Lower leg skin (tissue), 4 donors: ENCODE measurements at regions not wholly inside any gene's neighbourhood (a gene's known extent, or its start where the extent isn't known, plus 50 kb on each side); places are given as distances from the start of the nearest gene placed in this dataset.

ENCODE experiments used
- DNase-seq, 2 donors: peaks; one replicate each; pipeline ENCODE4 v3.0.0-alpha.2; 2019; ENCODE audit warnings: low spot score in 2 of 2
- H3K4me3 ChIP-seq: fragments of 200-600 bp; sonication (generic); 2 replicates; pipeline ENCODE4 v1.5.1; 2017; ENCODE audit warnings: mild to moderate bottlenecking, low read depth; ENCODE audit not compliant: poor library complexity, severe bottlenecking
- CTCF ChIP-seq, 3 donors: fragments of 450-650 bp; IDR thresholded peaks; one replicate each; pipeline ENCODE4 v1.5.1; 2016; ENCODE audit warnings: antibody characterized with exemption in 3 of 3, mild to moderate bottlenecking in 3 of 3, moderate library complexity in 2 of 3
- POLR2A ChIP-seq, 2 donors: fragments of 450-650 bp; IDR thresholded peaks; one replicate each; pipeline ENCODE4 v1.6.1; 2016 to 2017; ENCODE audit warnings: antibody characterized with exemption in 2 of 2, mild to moderate bottlenecking in 1 of 2, moderate library complexity in 1 of 2
- WGBS, 2 donors: methylation state at CpG; one replicate each; pipeline ENCODE4 v1.1.5; 2018; 5-methylcytosine and 5-hydroxymethylcytosine counted together
- intact Hi-C: fragments of 100-400 bp; cut with DNase I; formaldehyde crosslinking; loops from one replicate; pipeline ENCODE4 v1.15.0; 2023; ENCODE audit warnings: low total_unique reads

GRCh38 chr4:23660865-23661264 is 229.0 kb downstream of the PPARGC1A start:
- WGBS, 2 donors: 84 to 88% methylated on average over 2 of the region's 2 CpGs
- intact Hi-C loops: no loop called here
- no peak for DNase-seq
- H3K4me3 ChIP-seq: no peak overlapping the region
- TF ChIP-seq CTCF (IDR thresholded peaks at IDR 0.05) (no peak), POLR2A (IDR thresholded peaks at IDR 0.05) (no peak)

GRCh38 chr4:23654791-23655190 is 235.1 kb downstream of the PPARGC1A start:
- intact Hi-C loops: no loop called here
- no peak for DNase-seq
- no peak overlapping the region for H3K4me3 ChIP-seq
- TF ChIP-seq POLR2A (IDR thresholded peaks at IDR 0.05): no peak
- no peak for TF ChIP-seq CTCF (IDR thresholded peaks at IDR 0.05)
- WGBS, 2 donors: 65 to 70% methylated on average over 1 of the region's 1 CpG

- 88 to 92% methylated on average over 7 of the region's 7 CpGs for WGBS, 2 donors
- no peak overlapping the region for H3K4me3 ChIP-seq
- intact Hi-C loops: no loop called here
- no peak for DNase-seq
- TF ChIP-seq CTCF (IDR thresholded peaks at IDR 0.05) (no peak), POLR2A (IDR thresholded peaks at IDR 0.05) (no peak)
These were observed 240.8 kb downstream of the PPARGC1A start for GRCh38 chr4:23648854-23649596.

- TF ChIP-seq CTCF (IDR thresholded peaks at IDR 0.05) (no peak), POLR2A (IDR thresholded peaks at IDR 0.05) (no peak)
- no peak for DNase-seq
- intact Hi-C loops: no loop called here
- 93 to 100% methylated on average over 1 of the region's 1 CpG for WGBS, 2 donors
- H3K4me3 ChIP-seq: no peak overlapping the region
These were observed 254.4 kb downstream of the PPARGC1A start for GRCh38 chr4:23635468-23635867.

GRCh38 chr4:23631255-23631950 is 258.4 kb downstream of the PPARGC1A start:
- intact Hi-C loops: no loop called here
- TF ChIP-seq CTCF (IDR thresholded peaks at IDR 0.05) (no peak), POLR2A (IDR thresholded peaks at IDR 0.05) (no peak)
- no peak overlapping the region for H3K4me3 ChIP-seq
- WGBS, 2 donors: 67 to 75% methylated on average over 4 of the region's 4 CpGs
- peak in 1 of 2 donors; percentile 64 for DNase-seq
